ENCODE measurements at regions not wholly inside any gene's neighbourhood (a gene's known extent, or its start where the extent isn't known, plus 50 kb on each side); places are given as distances from the start of the nearest gene placed in this dataset.
"Not testable (repeated sequence)": the region's sequence is repeated elsewhere in the genome, so short reads cannot be mapped to it uniquely, and the experiment has no call there.

- DNase-seq: no peak
Observed at GRCh38 chr22:49694462-49695260, 133.0 kb downstream of the BRD1 start.

DNA sequence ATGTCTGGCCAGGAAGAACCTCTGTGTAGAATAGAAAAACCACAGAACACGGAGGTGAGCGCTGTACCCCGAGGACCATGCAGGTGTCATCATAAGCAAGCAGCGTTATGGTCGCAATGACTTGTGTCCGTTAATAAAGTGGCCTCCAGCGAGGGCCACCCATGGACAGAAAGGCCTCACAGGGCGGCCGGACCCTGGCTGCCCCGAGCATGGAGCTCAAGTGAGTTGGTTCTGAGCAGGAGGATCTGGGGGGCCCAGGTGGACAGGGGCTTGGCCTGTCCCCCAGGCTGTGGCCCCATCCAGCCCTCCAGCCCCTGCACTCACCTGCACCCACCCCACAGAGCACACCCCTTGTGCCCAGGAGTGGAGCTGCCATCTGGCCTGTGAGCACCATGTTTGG, 133.8 kb downstream of the BRD1 start:
- no peak for DNase-seq

- no peak for DNase-seq
Observed at GRCh38 chr22:49693416-49693815, 134.3 kb downstream of the BRD1 start.

- no peak for DNase-seq
Observed at GRCh38 chr22:49692499-49693225, 135.0 kb downstream of the BRD1 start.

DNA sequence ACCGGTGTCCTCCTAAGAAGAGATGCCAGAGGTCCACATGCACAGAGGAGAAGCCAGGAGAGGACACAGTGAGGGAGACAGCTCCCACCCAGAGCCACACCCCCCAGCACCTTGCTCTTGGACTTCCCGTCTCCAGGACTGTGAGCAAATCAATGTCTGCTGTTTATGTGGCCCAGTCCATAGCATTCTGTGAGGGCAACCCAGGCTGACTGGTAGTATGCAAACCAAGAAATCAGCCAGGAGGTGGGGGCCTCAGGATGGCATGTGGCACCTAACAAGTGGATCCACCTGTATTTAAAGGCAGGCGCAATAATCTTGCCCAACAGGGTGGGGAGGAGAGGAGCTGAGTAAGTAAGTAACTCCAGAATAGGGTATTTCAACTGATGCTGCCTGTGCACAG, 136.4 kb downstream of the BRD1 start:
- DNase-seq: no peak

DNA sequence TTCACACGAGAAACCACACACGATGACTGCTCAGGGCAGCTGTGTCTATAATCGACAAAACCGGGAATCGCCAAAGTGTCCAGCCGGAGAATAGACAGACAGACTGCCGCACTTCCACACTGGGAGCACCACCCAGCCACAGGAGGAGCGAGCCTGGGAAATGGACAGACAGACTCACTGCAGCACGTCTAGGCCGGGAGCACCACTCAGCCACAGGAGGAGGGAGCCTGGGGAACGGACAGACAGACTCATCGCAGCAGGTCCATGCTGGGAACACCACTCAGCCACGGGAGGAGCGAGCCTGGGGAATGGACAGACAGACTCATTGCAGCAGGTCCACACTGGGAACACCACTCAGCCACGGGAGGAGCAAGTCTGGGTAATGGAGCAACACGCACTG, 137.2 kb downstream of the BRD1 start:
- DNase-seq: no peak

- DNase-seq: no peak
Observed at GRCh38 chr22:49689858-49690257, 137.8 kb downstream of the BRD1 start.

- no peak for DNase-seq
Observed at GRCh38 chr22:49689255-49689770, 138.4 kb downstream of the BRD1 start.

DNA sequence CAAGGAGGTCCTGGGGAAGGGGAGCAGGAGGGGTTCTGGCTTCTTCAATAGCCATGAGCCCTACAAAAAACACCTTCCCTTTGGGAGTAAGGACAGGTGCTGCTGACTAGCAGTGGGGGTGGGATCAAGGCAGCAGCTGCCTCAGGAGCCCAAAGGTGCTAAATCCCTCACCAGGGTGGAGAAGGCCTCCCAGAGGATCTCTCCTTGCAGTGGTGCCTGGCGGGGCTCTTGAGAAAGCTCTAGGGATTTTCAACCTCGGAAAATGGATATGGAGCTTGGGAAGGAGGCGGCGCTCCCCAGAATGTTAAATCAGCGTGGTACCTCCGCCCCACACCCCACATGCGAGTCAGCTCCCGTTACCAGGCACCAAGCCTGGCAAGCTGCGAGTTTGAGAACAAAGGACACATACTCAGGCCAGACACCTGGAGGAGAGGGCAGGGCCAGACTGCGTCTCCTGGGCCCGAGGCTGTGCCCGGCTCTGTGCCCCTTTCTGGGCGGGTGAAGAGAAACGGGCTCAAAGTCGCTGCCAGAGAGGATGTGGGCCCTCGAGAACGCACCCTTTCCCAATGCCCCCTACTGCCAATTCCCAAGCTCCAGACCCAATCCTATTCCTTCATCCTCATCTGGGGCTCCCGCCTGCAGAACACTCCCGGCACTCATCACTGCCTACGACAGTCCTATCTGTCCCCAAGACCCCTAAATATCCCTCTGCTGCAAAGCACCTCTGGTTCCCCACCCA, 139.0 kb downstream of the BRD1 start:
- DNase-seq: no peak

DNA sequence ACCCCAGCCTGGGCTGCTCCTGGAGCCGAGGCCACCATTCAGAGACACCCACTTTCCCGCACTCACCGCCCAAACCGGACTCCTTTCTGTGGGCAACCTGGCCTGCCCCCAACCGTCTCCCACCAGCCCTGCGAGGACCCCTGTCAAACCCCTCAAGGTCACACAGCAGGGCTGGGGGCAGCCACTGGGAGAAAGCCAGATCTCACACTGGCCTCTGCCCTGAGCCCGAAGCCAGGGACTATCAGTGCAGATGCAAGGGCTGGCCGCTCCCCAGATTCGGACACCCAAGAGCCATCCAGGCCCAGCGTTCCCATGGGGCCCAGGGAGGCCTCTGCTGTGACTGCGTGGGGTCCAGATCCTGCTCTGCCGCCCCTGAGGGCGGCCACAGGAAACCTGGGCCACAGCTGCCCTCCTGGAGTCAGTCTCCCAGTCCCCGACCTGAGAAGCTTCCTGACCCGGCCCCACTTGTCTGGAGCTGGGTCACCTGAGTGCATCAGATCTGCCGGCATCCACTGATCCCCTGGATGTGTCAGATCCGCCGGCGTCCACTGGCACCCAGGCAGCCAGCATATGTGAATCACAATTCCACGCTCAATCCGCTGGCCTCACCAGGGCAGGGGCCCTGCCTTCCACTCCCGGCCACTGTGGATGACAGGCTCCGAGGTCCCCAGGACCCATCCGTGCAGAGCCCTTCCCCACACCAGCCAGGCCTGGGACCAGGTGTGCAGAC, 139.7 kb downstream of the BRD1 start:
- DNase-seq: no peak

- no peak for DNase-seq
Observed at GRCh38 chr22:49687333-49687732, 140.3 kb downstream of the BRD1 start.

DNA sequence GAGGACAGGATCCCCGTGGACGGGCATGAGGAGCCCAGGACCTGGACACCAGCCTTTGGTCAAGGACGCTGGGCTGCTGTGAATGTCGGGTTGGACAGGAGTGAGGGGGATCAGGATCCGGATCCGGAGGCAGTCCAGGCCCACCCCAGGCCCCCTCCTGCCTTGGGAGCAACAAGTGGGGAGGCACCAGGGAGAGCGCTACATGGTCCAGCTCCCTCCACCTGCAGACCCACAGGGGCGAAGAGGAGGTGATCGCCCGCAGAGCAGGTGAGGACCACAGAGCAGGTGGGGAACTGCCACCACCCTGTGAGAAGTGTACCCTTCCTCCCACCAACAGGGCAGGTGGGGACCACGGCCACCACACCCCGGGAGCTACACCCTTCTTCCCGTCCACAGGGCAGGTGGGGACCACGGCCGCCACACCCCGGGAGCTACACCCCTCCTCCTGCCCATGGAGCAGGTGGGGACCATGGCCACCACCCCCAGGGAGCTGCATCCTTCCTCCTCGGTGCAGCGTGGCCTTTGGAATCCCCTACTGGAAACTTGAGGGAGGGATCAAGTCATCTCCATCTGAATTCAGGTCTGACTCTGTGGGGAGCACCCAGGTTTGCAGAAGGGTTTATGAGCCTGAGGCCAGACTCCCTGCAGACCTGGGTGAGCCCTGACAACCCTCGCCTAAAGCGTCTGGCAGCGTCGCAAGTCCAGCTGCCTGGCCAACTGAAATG, 141.0 kb downstream of the BRD1 start:
- no peak for DNase-seq

DNA sequence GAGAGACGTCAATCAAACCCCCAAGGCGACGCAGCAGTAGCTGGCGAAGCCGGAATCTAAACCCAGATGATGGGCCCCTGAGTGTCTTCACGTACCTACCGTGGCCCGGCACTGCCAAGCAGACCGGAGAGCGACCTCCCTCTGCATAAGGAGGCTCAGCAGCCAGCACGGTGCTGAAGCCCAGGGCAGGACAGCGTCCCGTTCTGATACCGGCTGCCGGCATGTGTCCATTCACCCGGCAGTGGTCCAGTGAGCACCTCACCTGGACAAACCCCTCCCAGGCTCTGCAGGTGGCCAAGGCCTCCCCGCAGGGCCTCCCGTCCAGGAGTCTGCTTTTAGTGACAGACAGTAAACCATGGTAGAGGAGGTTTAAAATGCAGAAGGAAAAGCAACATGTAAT, 142.0 kb downstream of the BRD1 start:
- DNase-seq: no peak

- no peak for DNase-seq
Observed at GRCh38 chr22:49685116-49685515, 142.6 kb downstream of the BRD1 start.

- no peak for DNase-seq
Observed at GRCh38 chr22:49683032-49683431, 144.6 kb downstream of the BRD1 start.

- DNase-seq: not testable (repeated sequence)
Observed at GRCh38 chr22:49680819-49681218, 146.9 kb downstream of the BRD1 start.

- no peak for DNase-seq
Observed at GRCh38 chr22:49678842-49679170, 148.9 kb downstream of the BRD1 start.

GRCh38 chr22:49678137-49678841, 149.4 kb downstream of the BRD1 start:
- no peak for DNase-seq

GRCh38 chr22:49677495-49677889, 150.2 kb downstream of the BRD1 start:
- DNase-seq: no peak

- DNase-seq: no peak
Observed at GRCh38 chr22:49676783-49677494, 150.7 kb downstream of the BRD1 start.

DNA sequence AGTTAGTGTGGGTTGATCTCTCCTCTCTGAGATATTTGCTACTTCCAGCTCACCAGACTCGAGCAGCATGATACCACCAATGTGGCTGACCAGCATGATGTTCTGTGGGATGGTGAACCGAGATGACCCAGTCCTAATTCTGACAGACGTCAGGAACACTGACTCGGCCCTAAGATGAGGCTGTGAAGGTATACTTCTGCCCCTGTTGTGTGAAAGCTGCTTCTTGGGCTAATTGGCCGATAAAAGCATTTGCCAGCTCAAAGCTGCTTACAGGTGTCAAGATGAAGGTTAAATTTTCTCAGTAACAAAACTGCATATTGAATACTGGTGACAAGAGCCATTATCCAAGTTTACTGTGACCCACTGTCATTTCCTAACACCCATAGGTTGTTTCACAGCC, 151.4 kb downstream of the BRD1 start:
- no peak for DNase-seq
